HCT116 (cell line): ENCODE measurements at regions not wholly inside any gene's neighbourhood (a gene's known extent, or its start where the extent isn't known, plus 50 kb on each side); places are given as distances from the start of the nearest gene placed in this dataset.

Source experiments
- ATAC-seq: fragments of 200-7000 bp; cut with Tn5 transposase; 2 replicates; pipeline ENCODE4 v1.9.1; 2020; ENCODE audit warnings: mild to moderate bottlenecking, moderate library complexity
- BruUV-seq: library from RNA; stranded (reverse); fragments of 400-500 nt; replicated peaks from 2 replicates; lab custom pipeline; 2021; lab: Mats Ljungman, UMichigan
- CTCF ChIA-PET: fragments of 300-600 bp; sonication (Branson Sonifier 250); formaldehyde crosslinking; loops from one replicate; lab custom pipeline; 2021; ENCODE audit warnings: antibody characterized with exemption; lab: Charles Lee
- POLR2A ChIA-PET: fragments of 300-600, 350-600 bp; sonication (Branson Sonifier 250); formaldehyde crosslinking; loops from one replicate; lab custom pipeline; 2021; ENCODE audit warnings: antibody characterized with exemption; lab: Charles Lee
- RAD21 ChIA-PET, 2 experiments: fragments of 300-600 bp; sonication (Branson Sonifier 250); formaldehyde crosslinking; loops; one replicate each; lab custom pipeline; 2023; ENCODE audit warnings: low total read pairs in 2 of 2; ENCODE audit not compliant: uncharacterized antibody in 2 of 2, unreplicated experiment in 2 of 2, low non-redundant PET in 1 of 2; lab: Charles Lee
- DNase-seq: peaks from one replicate; pipeline ENCODE4 v3.0.0-alpha.2; 2010; ENCODE audit warnings: low read depth, low spot score
- H2AFZ ChIP-seq: fragments of 200-600 bp; shearing (Covaris generic), sonication (generic); 2 replicates; pipeline ENCODE4 v1.6.1; 2017; ENCODE audit warnings: low read depth, mixed run types, mixed read lengths, antibody characterized with exemption, low read length; ENCODE audit not compliant: poor library complexity, severe bottlenecking
- H3K27ac ChIP-seq: 2 replicates; pipeline ENCODE4 v1.5.1; 2012; ENCODE audit warnings: low read depth, low read length
- H3K27me3 ChIP-seq: fragments of 200-600 bp; sonication (generic); 2 replicates; pipeline ENCODE4 v1.6.1; 2016; ENCODE audit warnings: mixed run types, low read length, mixed read lengths; ENCODE audit not compliant: insufficient read depth
- H3K36me3 ChIP-seq, 2 experiments: fragments of 200-500 bp in 1 of 2; fragments of 200-600 bp in 1 of 2; sonication (Bioruptor generic) in 1 of 2; sonication (generic) in 1 of 2; 2 replicates each; pipeline versions ENCODE4 v1.5.1 to v1.6.1; 2014 to 2016; ENCODE audit warnings: low read length in 2 of 2, inconsistent platforms in 1 of 2, mixed read lengths in 1 of 2, mixed run types in 1 of 2; ENCODE audit not compliant: insufficient read depth in 2 of 2, control insufficient read depth in 1 of 2
- H3K4me1 ChIP-seq, 2 experiments: fragments of 200-600 bp in 1 of 2; sonication (generic) in 1 of 2; 2 replicates each; pipeline versions ENCODE4 v1.5.1 to v1.6.1; 2012 to 2017; ENCODE audit warnings: low read length in 2 of 2, inconsistent platforms in 1 of 2, mild to moderate bottlenecking in 1 of 2, mixed read lengths in 1 of 2, mixed run types in 1 of 2, moderate library complexity in 1 of 2; ENCODE audit not compliant: insufficient read depth in 2 of 2, control insufficient read depth in 1 of 2
- H3K4me2 ChIP-seq: fragments of 200-600 bp; sonication (generic); 2 replicates; pipeline ENCODE4 v1.6.1; 2017; ENCODE audit warnings: mixed run types, low read length, mixed read lengths
- H3K4me3 ChIP-seq, 2 experiments: fragments of 200-600 bp in 1 of 2; sonication (generic) in 1 of 2; replicated peaks in 1 of 2; 2 replicates each; pipeline ENCODE4 v1.5.1; 2011 to 2016; ENCODE audit warnings: low read length in 2 of 2, control low read depth in 1 of 2, low read depth in 1 of 2, mild to moderate bottlenecking in 1 of 2, mixed read lengths in 1 of 2, mixed run types in 1 of 2
- H3K79me2 ChIP-seq: fragments of 200-600 bp; sonication (generic); 2 replicates; pipeline ENCODE4 v1.6.1; 2017; ENCODE audit warnings: mild to moderate bottlenecking, mixed run types, low read length, moderate library complexity, mixed read lengths; ENCODE audit not compliant: insufficient read depth
- H3K9ac ChIP-seq: fragments of 200-600 bp; sonication (generic); 2 replicates; pipeline ENCODE4 v1.6.1; 2016; ENCODE audit warnings: low read length, mixed read lengths
- H3K9me2 ChIP-seq: fragments of 200-600 bp; sonication (generic), shearing (Covaris generic); 2 replicates; pipeline ENCODE4 v1.6.1; 2017; ENCODE audit warnings: mixed run types, mild to moderate bottlenecking, moderate library complexity; ENCODE audit not compliant: insufficient read depth
- H3K9me3 ChIP-seq, 2 experiments: fragments of 200-500 bp in 1 of 2; fragments of 200-600 bp in 1 of 2; sonication (Bioruptor generic) in 1 of 2; sonication (generic) in 1 of 2; 2 replicates each; pipeline ENCODE4 v1.6.1; 2014 to 2017; ENCODE audit warnings: low read length in 2 of 2, mixed read lengths in 2 of 2, inconsistent platforms in 1 of 2, low read depth in 1 of 2, mild to moderate bottlenecking in 1 of 2, mixed run types in 1 of 2, moderate library complexity in 1 of 2; ENCODE audit not compliant: control insufficient read depth in 1 of 2, insufficient read depth in 1 of 2
- H4K20me1 ChIP-seq: fragments of 200-600 bp; sonication (generic), shearing (Covaris generic); 2 replicates; pipeline ENCODE4 v1.6.1; 2017; ENCODE audit warnings: mixed run types, mild to moderate bottlenecking, moderate library complexity; ENCODE audit not compliant: insufficient read depth
- ATF3 ChIP-seq: IDR thresholded peaks from 2 replicates; pipeline ENCODE4 v1.6.1; 2012
- CTCF ChIP-seq, 3 experiments: fragments of 200-600 bp in 1 of 3; sonication (generic) in 1 of 3; IDR thresholded peaks in 2 of 3; conservative IDR thresholded peaks in 1 of 3; 2 replicates each; pipeline ENCODE4 v1.5.1; 2012 to 2017; ENCODE audit warnings: low read depth in 2 of 3, low read length in 2 of 3, antibody characterized with exemption in 1 of 3, borderline replicate concordance in 1 of 3, control low read depth in 1 of 3, mild to moderate bottlenecking in 1 of 3, mixed read lengths in 1 of 3, mixed run types in 1 of 3, moderate library complexity in 1 of 3; ENCODE audit not compliant: insufficient read depth in 1 of 3
- ELF1 ChIP-seq: IDR thresholded peaks from 2 replicates; pipeline ENCODE4 v1.6.1; 2012; ENCODE audit warnings: low read depth, borderline replicate concordance
- EZH2 ChIP-seq: fragments of 200-600 bp; sonication (generic); IDR thresholded peaks from 2 replicates; pipeline ENCODE4 v1.6.1; 2017; ENCODE audit warnings: antibody characterized with exemption, mixed run types
- EZH2phosphoT487 ChIP-seq: fragments of 200-600 bp; IDR thresholded peaks from 2 replicates; pipeline ENCODE4 v1.6.1; 2018; ENCODE audit warnings: antibody characterized with exemption, borderline replicate concordance
- JUND ChIP-seq: IDR thresholded peaks from 2 replicates; pipeline ENCODE4 v1.6.1; 2012
- MAX ChIP-seq: IDR thresholded peaks from 2 replicates; pipeline ENCODE4 v1.6.1; 2012
- POLR2A ChIP-seq: IDR thresholded peaks from 2 replicates; pipeline ENCODE4 v1.7.0; 2011; ENCODE audit warnings: borderline replicate concordance; ENCODE audit not compliant: insufficient read depth, insufficient read length; ENCODE audit errors: extremely low read depth
- POLR2AphosphoS5 ChIP-seq: IDR thresholded peaks from 2 replicates; pipeline ENCODE4 v1.6.1; 2011; ENCODE audit warnings: mild to moderate bottlenecking, low read depth, low read length, moderate library complexity
- REST ChIP-seq: IDR thresholded peaks from 2 replicates; pipeline ENCODE4 v1.6.1; 2012; ENCODE audit warnings: low read depth
- SIN3A ChIP-seq: IDR thresholded peaks from 2 replicates; pipeline ENCODE4 v1.6.1; 2012; ENCODE audit warnings: low read depth
- SP1 ChIP-seq: IDR thresholded peaks from 2 replicates; pipeline ENCODE4 v1.6.1; 2012; ENCODE audit warnings: low read depth
- SRF ChIP-seq: IDR thresholded peaks from 2 replicates; pipeline ENCODE4 v1.6.1; 2012; ENCODE audit warnings: low read depth
- TCF7L2 ChIP-seq: IDR thresholded peaks from 2 replicates; pipeline ENCODE4 v1.7.0; 2011; ENCODE audit warnings: borderline replicate concordance, inconsistent platforms; ENCODE audit not compliant: insufficient read depth, insufficient read length; ENCODE audit errors: extremely low read depth
- YY1 ChIP-seq: IDR thresholded peaks from 2 replicates; pipeline ENCODE4 v1.6.1; 2011; ENCODE audit warnings: low read length, low read depth, moderate library complexity, mild to moderate bottlenecking; ENCODE audit not compliant: insufficient replicate concordance; ENCODE audit errors: extremely low read depth
- ZBTB33 ChIP-seq: IDR thresholded peaks from 2 replicates; pipeline ENCODE4 v1.6.1; 2011; ENCODE audit warnings: mild to moderate bottlenecking, low read length, moderate library complexity; ENCODE audit not compliant: insufficient replicate concordance; ENCODE audit errors: extremely low read depth
- ZFX ChIP-seq: fragments of 450-650 bp; IDR thresholded peaks from 2 replicates; pipeline ENCODE4 v1.6.1; 2017
- intact Hi-C: fragments of 100-400 bp; cut with micrococcal nuclease; formaldehyde crosslinking; loops from 2 replicates; pipeline ENCODE4 v1.10.0; 2022

GRCh38 chr4:106681381-106681921 is 312.9 kb upstream of the GIMD1 start:
- RAD21 ChIA-PET = no interaction called here
- H3K27me3 ChIP-seq = no peaks in the 10 kb centered on the region
- no peak overlapping the region for H3K27ac ChIP-seq
- H3K79me2 ChIP-seq = no peaks in the 10 kb centered on the region
- no peaks in the 10 kb centered on the region for H3K4me1 ChIP-seq
- intact Hi-C loops = no loop called here
- no peaks in the 10 kb centered on the region for H3K9me3 ChIP-seq
- H4K20me1 ChIP-seq = no peaks in the 10 kb centered on the region
- H3K36me3 ChIP-seq = no peaks in the 10 kb centered on the region
- BruUV-seq = no TSS peak
- POLR2A ChIA-PET = no interaction called here
- H3K9me2 ChIP-seq = no peaks in the 10 kb centered on the region
- H3K4me2 ChIP-seq = no peak overlapping the region
- no peak overlapping the region for H2AFZ ChIP-seq
- DNase-seq = no peak
- no peak overlapping the region for H3K9ac ChIP-seq
- no peak for TF ChIP-seq CTCF (IDR thresholded peaks at IDR 0.05 in 2 of 3, conservative IDR thresholded peaks at IDR 0.05 in 1 of 3; ENCODE audit: borderline replicate concordance in 1 of 3, insufficient read depth in 1 of 3, low read depth in 2 of 3, low read length in 2 of 3)
- TF ChIP-seq POLR2A = no peak
- no peak for TF ChIP-seq SIN3A
- no peak for TF ChIP-seq ZFX
- no peak for TF ChIP-seq ELF1
- no peak for TF ChIP-seq JUND
- no peak for TF ChIP-seq TCF7L2
- TF ChIP-seq ATF3 = no peak
- TF ChIP-seq EZH2 = no peak
- TF ChIP-seq SRF = no peak
- no peak for TF ChIP-seq ZBTB33
- no peak for TF ChIP-seq SP1
- no peak for TF ChIP-seq YY1
- no peak for TF ChIP-seq REST
- TF ChIP-seq POLR2AphosphoS5 = no peak
- no peak for TF ChIP-seq EZH2phosphoT487
- no peak for TF ChIP-seq MAX
- TF ChIP-seq, all 23 proteins: peak for 0
- no peak overlapping the region for H3K4me3 ChIP-seq
- no peak for ATAC-seq
- CTCF ChIA-PET = no interaction called here
